ENCODE measurements at regions not wholly inside any gene's neighbourhood (a gene's known extent, or its start where the extent isn't known, plus 50 kb on each side); places are given as distances from the start of the nearest gene placed in this dataset.

DNA sequence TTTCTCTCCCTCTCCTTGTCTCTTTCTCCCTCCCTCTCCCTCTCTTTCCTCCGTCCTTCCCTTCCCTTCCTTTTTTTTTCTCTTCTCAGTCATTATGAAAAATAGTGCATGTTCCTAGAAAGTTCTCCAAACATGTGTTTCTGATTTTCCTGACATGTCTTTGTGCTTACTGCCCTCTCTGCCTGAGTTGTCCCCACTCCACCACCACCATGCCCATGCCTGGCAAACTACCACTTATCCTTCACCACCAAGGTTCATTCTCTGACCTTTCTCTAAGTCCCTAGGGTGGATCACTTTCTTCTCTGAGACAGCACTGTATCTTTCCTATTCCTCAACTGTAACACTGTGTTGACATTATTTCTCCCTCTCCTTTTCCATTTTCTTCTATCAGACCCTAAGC is 98.2 kb downstream of the LACC1 start:
- SMC1A ChIA-PET (ENCODE audit: uncharacterized antibody, unreplicated experiment), result no interaction called here

More for the DNA sequence above, 98.2 kb downstream of the LACC1 start:
- 0% methylated on average over 1 of the region's 1 CpG for WGBS (ENCODE audit: insufficient coverage, insufficient replicate concordance, low lambda C conversion rate, missing lambda C conversion rate)
- no peak for TF ChIP-seq SIN3A (IDR thresholded peaks at IDR 0.05; ENCODE audit: low read depth, low read length)
- TF ChIP-seq, protein P1, sequence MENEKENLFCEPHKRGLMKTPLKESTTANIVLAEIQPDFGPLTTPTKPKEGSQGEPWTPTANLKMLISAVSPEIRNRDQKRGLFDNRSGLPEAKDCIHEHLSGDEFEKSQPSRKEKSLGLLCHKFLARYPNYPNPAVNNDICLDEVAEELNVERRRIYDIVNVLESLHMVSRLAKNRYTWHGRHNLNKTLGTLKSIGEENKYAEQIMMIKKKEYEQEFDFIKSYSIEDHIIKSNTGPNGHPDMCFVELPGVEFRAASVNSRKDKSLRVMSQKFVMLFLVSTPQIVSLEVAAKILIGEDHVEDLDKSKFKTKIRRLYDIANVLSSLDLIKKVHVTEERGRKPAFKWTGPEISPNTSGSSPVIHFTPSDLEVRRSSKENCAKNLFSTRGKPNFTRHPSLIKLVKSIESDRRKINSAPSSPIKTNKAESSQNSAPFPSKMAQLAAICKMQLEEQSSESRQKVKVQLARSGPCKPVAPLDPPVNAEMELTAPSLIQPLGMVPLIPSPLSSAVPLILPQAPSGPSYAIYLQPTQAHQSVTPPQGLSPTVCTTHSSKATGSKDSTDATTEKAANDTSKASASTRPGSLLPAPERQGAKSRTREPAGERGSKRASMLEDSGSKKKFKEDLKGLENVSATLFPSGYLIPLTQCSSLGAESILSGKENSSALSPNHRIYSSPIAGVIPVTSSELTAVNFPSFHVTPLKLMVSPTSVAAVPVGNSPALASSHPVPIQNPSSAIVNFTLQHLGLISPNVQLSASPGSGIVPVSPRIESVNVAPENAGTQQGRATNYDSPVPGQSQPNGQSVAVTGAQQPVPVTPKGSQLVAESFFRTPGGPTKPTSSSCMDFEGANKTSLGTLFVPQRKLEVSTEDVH (IDR thresholded peaks at IDR 0.05; ENCODE audit: low read depth, partially characterized antibody), result no peak
- no peak for TF ChIP-seq MYB (IDR thresholded peaks at IDR 0.05; ENCODE audit: borderline replicate concordance, low read depth, low read length)
- TF ChIP-seq, protein P2, sequence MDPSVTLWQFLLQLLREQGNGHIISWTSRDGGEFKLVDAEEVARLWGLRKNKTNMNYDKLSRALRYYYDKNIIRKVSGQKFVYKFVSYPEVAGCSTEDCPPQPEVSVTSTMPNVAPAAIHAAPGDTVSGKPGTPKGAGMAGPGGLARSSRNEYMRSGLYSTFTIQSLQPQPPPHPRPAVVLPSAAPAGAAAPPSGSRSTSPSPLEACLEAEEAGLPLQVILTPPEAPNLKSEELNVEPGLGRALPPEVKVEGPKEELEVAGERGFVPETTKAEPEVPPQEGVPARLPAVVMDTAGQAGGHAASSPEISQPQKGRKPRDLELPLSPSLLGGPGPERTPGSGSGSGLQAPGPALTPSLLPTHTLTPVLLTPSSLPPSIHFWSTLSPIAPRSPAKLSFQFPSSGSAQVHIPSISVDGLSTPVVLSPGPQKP (IDR thresholded peaks at IDR 0.05; ENCODE audit: low read depth, low read length), result no peak
- TF ChIP-seq CBFB (IDR thresholded peaks at IDR 0.05; ENCODE audit: low read depth), result no peak
- TF ChIP-seq SMC3 (IDR thresholded peaks at IDR 0.05; ENCODE audit: borderline replicate concordance, low read length), result no peak
- no peak for TF ChIP-seq EZH2 (IDR thresholded peaks at IDR 0.05; ENCODE audit: borderline replicate concordance, control insufficient read depth, low read depth, low read length)
- no peak for TF ChIP-seq RBBP5 (conservative IDR thresholded peaks at IDR 0.05)
- TF ChIP-seq IRF4 (IDR thresholded peaks at IDR 0.05; ENCODE audit: low read depth, low read length), result no peak
- no peak for TF ChIP-seq ZSCAN29 (IDR thresholded peaks at IDR 0.05)
- no peak for TF ChIP-seq MTA2 (IDR thresholded peaks at IDR 0.05; ENCODE audit: low read depth)
- in situ Hi-C loops (cut with MboI), result no loop called here
- Histone ChIP-seq H3K4me3 (no peak overlapping the region), H3K27ac (ENCODE audit: control insufficient read depth, insufficient read depth) (no peak overlapping the region), H3K4me2 (ENCODE audit: control insufficient read depth, insufficient read depth) (no peak overlapping the region), H3K36me3 (ENCODE audit: control insufficient read depth in 2 of 2, insufficient read depth in 2 of 2, low read length in 1 of 2) (no peaks in the 10 kb centered on the region), H3K9ac (ENCODE audit: control insufficient read depth, insufficient read depth, low read length) (no peak overlapping the region), H3K27me3 (replicated peaks in 1 of 2; ENCODE audit: control insufficient read depth in 2 of 2, insufficient read depth in 2 of 2, low read length in 1 of 2) (no peaks in the 10 kb centered on the region), H2AFZ (ENCODE audit: control insufficient read depth, low read depth, low read length) (no peak overlapping the region), H4K20me1 (ENCODE audit: control insufficient read depth, insufficient read depth) (no peaks in the 10 kb centered on the region), H3K79me2 (ENCODE audit: control insufficient read depth, insufficient read depth, low read length) (no peaks in the 10 kb centered on the region), H3K9me3 (replicated peaks; ENCODE audit: control insufficient read depth, insufficient read depth, low read length) (no peaks in the 10 kb centered on the region), H3K4me1 (ENCODE audit: control insufficient read depth, insufficient read depth, low read length) (no peaks in the 10 kb centered on the region)
- BruUV-seq (replicated peaks), result no TSS peak
- RAD21 ChIA-PET (ENCODE audit: unreplicated experiment), result no interaction called here
- POLR2A ChIA-PET, result no interaction called here
- intact Hi-C loops (cut with micrococcal nuclease; ENCODE audit: unreplicated experiment), result no loop called here
- ATAC-seq (no peak), FAIRE-seq (no peak), DNase-seq (ENCODE audit: low read depth, low spot score) (no peak)
- CTCF ChIA-PET, result no interaction called here

All from GM12878 (cell line).